ENCODE measurements at regions not wholly inside any gene's neighbourhood (a gene's known extent, or its start where the extent isn't known, plus 50 kb on each side); places are given as distances from the start of the nearest gene placed in this dataset.

DNA sequence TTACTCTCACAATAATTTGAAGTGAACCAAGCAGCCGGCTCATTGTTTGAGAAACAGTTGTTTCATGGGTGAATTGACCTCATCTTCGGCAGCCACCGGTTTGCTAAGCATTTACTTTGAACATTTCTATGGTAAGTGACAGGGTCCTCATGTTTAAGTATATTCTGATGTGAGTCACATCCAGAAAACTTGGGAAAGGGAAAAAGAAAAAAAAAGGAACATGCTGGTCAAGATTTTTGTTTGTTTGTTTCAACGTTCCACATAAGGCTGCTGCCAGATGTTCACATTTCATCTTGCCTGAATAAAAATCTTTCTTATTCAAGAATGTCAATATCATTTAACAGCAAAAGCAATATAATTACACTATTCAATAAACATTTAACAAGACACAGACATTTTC, 55.0 kb upstream of the EXOC2 start:
- 65 to 91% (median 81%) methylated on average over 4 of the region's 4 CpGs for WGBS, 3 donors
- FAIRE-seq (no peak), DNase-seq (no peak)
- Histone ChIP-seq H3K27me3 (ENCODE audit: control insufficient read depth in 3 of 3, insufficient read depth in 3 of 3, low read length in 3 of 3) (no peaks in the 10 kb centered on the region), H3K36me3 (ENCODE audit: control insufficient read depth in 3 of 3, insufficient read depth in 2 of 3, low read depth in 1 of 3, low read length in 3 of 3) (no peaks in the 10 kb centered on the region), H3K9me3 (ENCODE audit: control insufficient read depth in 2 of 2, insufficient read depth in 1 of 2, low read depth in 1 of 2, low read length in 1 of 2) (no peaks in the 10 kb centered on the region), H3K4me1 (ENCODE audit: control insufficient read depth in 3 of 3, insufficient read depth in 2 of 3, low read depth in 1 of 3, low read length in 2 of 3) (no peaks in the 10 kb centered on the region), H3K27ac (ENCODE audit: low read depth in 1 of 3, low read length in 2 of 3) (no peak overlapping the region), H3K4me3 (ENCODE audit: low read depth in 1 of 3, low read length in 3 of 3) (no peak overlapping the region)

DNA sequence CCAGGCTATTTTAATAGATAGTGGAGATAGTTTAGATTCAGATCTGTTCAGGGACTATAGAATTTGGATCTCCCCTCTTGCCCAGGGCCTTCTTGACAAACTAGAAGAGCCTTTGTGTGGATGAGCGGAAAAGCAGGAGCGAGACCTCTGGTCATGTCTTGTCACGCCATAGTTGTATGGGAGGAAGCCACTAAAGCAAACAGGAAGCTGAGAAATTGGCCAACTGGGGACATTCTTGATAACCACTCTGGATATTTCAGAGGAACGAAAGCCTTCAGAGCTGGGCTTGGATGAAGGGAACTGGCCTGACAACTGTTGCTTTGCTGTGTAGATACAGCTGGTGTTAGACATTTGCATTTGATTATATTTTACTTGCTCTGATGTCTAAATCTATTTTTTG, 54.1 kb upstream of the EXOC2 start:
- DNase-seq: no peak
- H3K36me3 ChIP-seq (ENCODE audit: control insufficient read depth in 3 of 3, insufficient read depth in 2 of 3, low read depth in 1 of 3, low read length in 3 of 3): no peaks in the 10 kb centered on the region
- H3K4me1 ChIP-seq (ENCODE audit: control insufficient read depth in 3 of 3, insufficient read depth in 2 of 3, low read depth in 1 of 3, low read length in 2 of 3): no peaks in the 10 kb centered on the region
- no peaks in the 10 kb centered on the region for H3K9me3 ChIP-seq (ENCODE audit: control insufficient read depth in 2 of 2, insufficient read depth in 1 of 2, low read depth in 1 of 2, low read length in 1 of 2)
- 73 to 90% (median 87%) methylated on average over 4 of the region's 4 CpGs for WGBS, 3 donors
- H3K27me3 ChIP-seq (ENCODE audit: control insufficient read depth in 3 of 3, insufficient read depth in 3 of 3, low read length in 3 of 3): no peaks in the 10 kb centered on the region
- no peak overlapping the region for H3K27ac ChIP-seq (ENCODE audit: low read depth in 1 of 3, low read length in 2 of 3)
- no peak overlapping the region for H3K4me3 ChIP-seq (ENCODE audit: low read depth in 1 of 3, low read length in 3 of 3)
- no peak for FAIRE-seq

DNA sequence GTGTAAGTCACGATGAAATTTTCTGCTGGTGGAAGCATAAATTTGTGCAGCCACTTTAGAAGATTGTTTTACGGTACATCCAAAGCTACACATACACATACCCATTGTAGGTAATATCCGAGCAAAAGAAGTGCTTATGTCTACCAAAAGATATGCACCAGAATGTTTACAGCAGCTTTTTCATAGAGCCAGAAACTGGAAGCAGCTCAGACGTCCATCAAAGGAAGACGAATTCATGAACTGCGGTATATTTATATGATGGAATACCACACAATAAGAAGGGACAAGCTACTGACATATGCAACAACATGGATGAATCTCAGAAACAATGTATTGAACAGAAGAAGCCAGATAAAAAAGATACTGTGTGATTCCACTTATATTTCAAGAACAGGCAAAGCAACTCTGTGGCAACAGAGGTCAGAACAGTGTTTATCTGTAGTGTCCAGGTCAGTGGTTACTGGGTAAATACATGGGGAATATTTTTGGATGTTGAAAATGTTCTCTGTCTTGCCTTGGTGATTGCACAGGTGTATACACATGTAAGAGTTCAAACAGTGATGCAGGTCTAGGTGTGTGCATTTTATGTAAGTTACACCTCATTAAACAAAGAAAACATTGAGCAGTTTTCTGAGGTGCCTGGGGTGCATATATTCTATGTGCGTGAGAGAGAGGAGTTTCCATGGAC, 51.9 kb upstream of the EXOC2 start:
- no peaks in the 10 kb centered on the region for H3K27me3 ChIP-seq (ENCODE audit: control insufficient read depth in 3 of 3, insufficient read depth in 3 of 3, low read length in 3 of 3)
- H3K4me1 ChIP-seq (ENCODE audit: control insufficient read depth in 3 of 3, insufficient read depth in 2 of 3, low read depth in 1 of 3, low read length in 2 of 3): no peaks in the 10 kb centered on the region
- H3K36me3 ChIP-seq (ENCODE audit: control insufficient read depth in 3 of 3, insufficient read depth in 2 of 3, low read depth in 1 of 3, low read length in 3 of 3): no peaks in the 10 kb centered on the region
- no peaks in the 10 kb centered on the region for H3K9me3 ChIP-seq (ENCODE audit: control insufficient read depth in 2 of 2, insufficient read depth in 1 of 2, low read depth in 1 of 2, low read length in 1 of 2)
- H3K27ac ChIP-seq (ENCODE audit: low read depth in 1 of 3, low read length in 2 of 3): no peak overlapping the region
- 83 to 90% (median 88%) methylated on average over 7 of the region's 7 CpGs for WGBS, 3 donors
- no peak overlapping the region for H3K4me3 ChIP-seq (ENCODE audit: low read depth in 1 of 3, low read length in 3 of 3)
- DNase-seq (no peak), FAIRE-seq (no peak)

DNA sequence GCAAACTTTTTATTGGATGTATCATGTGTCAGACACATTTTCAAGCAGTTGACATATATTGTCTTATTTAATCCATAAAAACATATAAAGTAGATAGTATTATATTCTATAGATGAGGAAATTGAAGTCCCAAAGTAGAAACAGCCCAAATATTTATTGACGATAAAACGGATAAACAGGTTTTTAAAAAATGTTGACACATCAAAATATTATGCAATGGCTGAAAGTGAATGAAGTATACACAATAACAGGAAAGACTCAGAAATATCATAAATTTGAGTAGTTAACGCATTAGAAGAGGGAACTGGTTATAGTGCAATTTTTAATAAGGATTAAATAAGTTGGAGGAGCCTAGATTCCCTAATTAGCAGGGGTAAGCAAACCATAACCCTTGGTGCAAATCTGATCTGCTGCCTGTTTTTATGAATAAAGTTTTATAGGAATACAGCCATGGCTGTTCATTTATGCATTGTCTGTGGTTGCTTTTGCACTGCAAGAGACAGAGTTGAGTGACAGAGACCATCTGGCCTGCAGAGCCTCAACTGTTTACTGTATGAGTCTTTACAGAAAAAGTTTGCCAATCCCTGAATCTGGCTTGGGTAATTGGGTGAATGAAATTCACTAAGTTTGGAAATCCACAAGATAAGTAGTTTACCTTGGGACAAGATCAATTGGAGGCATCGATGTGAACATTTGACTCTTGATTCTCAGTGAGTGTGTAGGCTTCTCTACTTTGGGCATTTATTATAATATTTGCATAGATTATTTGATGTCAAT, 50.6 kb upstream of the EXOC2 start:
- no peaks in the 10 kb centered on the region for H3K4me1 ChIP-seq (ENCODE audit: control insufficient read depth in 3 of 3, insufficient read depth in 2 of 3, low read depth in 1 of 3, low read length in 2 of 3)
- H3K27me3 ChIP-seq (ENCODE audit: control insufficient read depth in 3 of 3, insufficient read depth in 3 of 3, low read length in 3 of 3): no peaks in the 10 kb centered on the region
- DNase-seq (no peak), FAIRE-seq (no peak)
- no peaks in the 10 kb centered on the region for H3K36me3 ChIP-seq (ENCODE audit: control insufficient read depth in 3 of 3, insufficient read depth in 2 of 3, low read depth in 1 of 3, low read length in 3 of 3)
- H3K27ac ChIP-seq (ENCODE audit: low read depth in 1 of 3, low read length in 2 of 3): no peak overlapping the region
- WGBS, 3 donors: 66 to 72% (median 70%) methylated on average over 4 of the region's 4 CpGs
- H3K9me3 ChIP-seq (ENCODE audit: control insufficient read depth in 2 of 2, insufficient read depth in 1 of 2, low read depth in 1 of 2, low read length in 1 of 2): no peaks in the 10 kb centered on the region
- H3K4me3 ChIP-seq (ENCODE audit: low read depth in 1 of 3, low read length in 3 of 3): no peak overlapping the region

All from small intestine (tissue), 7 donors.